HCT116 (cell line): ENCODE measurements at regions not wholly inside any gene's neighbourhood (a gene's known extent, or its start where the extent isn't known, plus 50 kb on each side); places are given as distances from the start of the nearest gene placed in this dataset.

Source experiments
- ATAC-seq: fragments of 200-7000 bp; cut with Tn5 transposase; 2 replicates; pipeline ENCODE4 v1.9.1; 2020; ENCODE audit warnings: mild to moderate bottlenecking, moderate library complexity
- BruUV-seq: library from RNA; stranded (reverse); fragments of 400-500 nt; replicated peaks from 2 replicates; lab custom pipeline; 2021; lab: Mats Ljungman, UMichigan
- CTCF ChIA-PET: fragments of 300-600 bp; sonication (Branson Sonifier 250); formaldehyde crosslinking; loops from one replicate; lab custom pipeline; 2021; ENCODE audit warnings: antibody characterized with exemption; lab: Charles Lee
- POLR2A ChIA-PET: fragments of 300-600, 350-600 bp; sonication (Branson Sonifier 250); formaldehyde crosslinking; loops from one replicate; lab custom pipeline; 2021; ENCODE audit warnings: antibody characterized with exemption; lab: Charles Lee
- RAD21 ChIA-PET, 2 experiments: fragments of 300-600 bp; sonication (Branson Sonifier 250); formaldehyde crosslinking; loops; one replicate each; lab custom pipeline; 2023; ENCODE audit warnings: low total read pairs in 2 of 2; ENCODE audit not compliant: uncharacterized antibody in 2 of 2, unreplicated experiment in 2 of 2, low non-redundant PET in 1 of 2; lab: Charles Lee
- DNase-seq: peaks from one replicate; pipeline ENCODE4 v3.0.0-alpha.2; 2010; ENCODE audit warnings: low read depth, low spot score
- H2AFZ ChIP-seq: fragments of 200-600 bp; shearing (Covaris generic), sonication (generic); 2 replicates; pipeline ENCODE4 v1.6.1; 2017; ENCODE audit warnings: low read depth, mixed run types, mixed read lengths, antibody characterized with exemption, low read length; ENCODE audit not compliant: poor library complexity, severe bottlenecking
- H3K27ac ChIP-seq: 2 replicates; pipeline ENCODE4 v1.5.1; 2012; ENCODE audit warnings: low read depth, low read length
- H3K27me3 ChIP-seq: fragments of 200-600 bp; sonication (generic); 2 replicates; pipeline ENCODE4 v1.6.1; 2016; ENCODE audit warnings: mixed run types, low read length, mixed read lengths; ENCODE audit not compliant: insufficient read depth
- H3K36me3 ChIP-seq, 2 experiments: fragments of 200-500 bp in 1 of 2; fragments of 200-600 bp in 1 of 2; sonication (Bioruptor generic) in 1 of 2; sonication (generic) in 1 of 2; 2 replicates each; pipeline versions ENCODE4 v1.5.1 to v1.6.1; 2014 to 2016; ENCODE audit warnings: low read length in 2 of 2, inconsistent platforms in 1 of 2, mixed read lengths in 1 of 2, mixed run types in 1 of 2; ENCODE audit not compliant: insufficient read depth in 2 of 2, control insufficient read depth in 1 of 2
- H3K4me1 ChIP-seq, 2 experiments: fragments of 200-600 bp in 1 of 2; sonication (generic) in 1 of 2; 2 replicates each; pipeline versions ENCODE4 v1.5.1 to v1.6.1; 2012 to 2017; ENCODE audit warnings: low read length in 2 of 2, inconsistent platforms in 1 of 2, mild to moderate bottlenecking in 1 of 2, mixed read lengths in 1 of 2, mixed run types in 1 of 2, moderate library complexity in 1 of 2; ENCODE audit not compliant: insufficient read depth in 2 of 2, control insufficient read depth in 1 of 2
- H3K4me2 ChIP-seq: fragments of 200-600 bp; sonication (generic); 2 replicates; pipeline ENCODE4 v1.6.1; 2017; ENCODE audit warnings: mixed run types, low read length, mixed read lengths
- H3K4me3 ChIP-seq, 2 experiments: fragments of 200-600 bp in 1 of 2; sonication (generic) in 1 of 2; replicated peaks in 1 of 2; 2 replicates each; pipeline ENCODE4 v1.5.1; 2011 to 2016; ENCODE audit warnings: low read length in 2 of 2, control low read depth in 1 of 2, low read depth in 1 of 2, mild to moderate bottlenecking in 1 of 2, mixed read lengths in 1 of 2, mixed run types in 1 of 2
- H3K79me2 ChIP-seq: fragments of 200-600 bp; sonication (generic); 2 replicates; pipeline ENCODE4 v1.6.1; 2017; ENCODE audit warnings: mild to moderate bottlenecking, mixed run types, low read length, moderate library complexity, mixed read lengths; ENCODE audit not compliant: insufficient read depth
- H3K9ac ChIP-seq: fragments of 200-600 bp; sonication (generic); 2 replicates; pipeline ENCODE4 v1.6.1; 2016; ENCODE audit warnings: low read length, mixed read lengths
- H3K9me2 ChIP-seq: fragments of 200-600 bp; sonication (generic), shearing (Covaris generic); 2 replicates; pipeline ENCODE4 v1.6.1; 2017; ENCODE audit warnings: mixed run types, mild to moderate bottlenecking, moderate library complexity; ENCODE audit not compliant: insufficient read depth
- H3K9me3 ChIP-seq, 2 experiments: fragments of 200-500 bp in 1 of 2; fragments of 200-600 bp in 1 of 2; sonication (Bioruptor generic) in 1 of 2; sonication (generic) in 1 of 2; 2 replicates each; pipeline ENCODE4 v1.6.1; 2014 to 2017; ENCODE audit warnings: low read length in 2 of 2, mixed read lengths in 2 of 2, inconsistent platforms in 1 of 2, low read depth in 1 of 2, mild to moderate bottlenecking in 1 of 2, mixed run types in 1 of 2, moderate library complexity in 1 of 2; ENCODE audit not compliant: control insufficient read depth in 1 of 2, insufficient read depth in 1 of 2
- H4K20me1 ChIP-seq: fragments of 200-600 bp; sonication (generic), shearing (Covaris generic); 2 replicates; pipeline ENCODE4 v1.6.1; 2017; ENCODE audit warnings: mixed run types, mild to moderate bottlenecking, moderate library complexity; ENCODE audit not compliant: insufficient read depth
- ATF3 ChIP-seq: IDR thresholded peaks from 2 replicates; pipeline ENCODE4 v1.6.1; 2012
- CBX3 ChIP-seq: IDR thresholded peaks from 2 replicates; pipeline ENCODE4 v1.6.1; 2012; ENCODE audit warnings: low read depth
- CTCF ChIP-seq, 3 experiments: fragments of 200-600 bp in 1 of 3; sonication (generic) in 1 of 3; IDR thresholded peaks in 2 of 3; conservative IDR thresholded peaks in 1 of 3; 2 replicates each; pipeline ENCODE4 v1.5.1; 2012 to 2017; ENCODE audit warnings: low read depth in 2 of 3, low read length in 2 of 3, antibody characterized with exemption in 1 of 3, borderline replicate concordance in 1 of 3, control low read depth in 1 of 3, mild to moderate bottlenecking in 1 of 3, mixed read lengths in 1 of 3, mixed run types in 1 of 3, moderate library complexity in 1 of 3; ENCODE audit not compliant: insufficient read depth in 1 of 3
- EGR1 ChIP-seq: IDR thresholded peaks from 2 replicates; pipeline ENCODE4 v1.6.1; 2012; ENCODE audit warnings: low read depth
- EZH2phosphoT487 ChIP-seq: fragments of 200-600 bp; IDR thresholded peaks from 2 replicates; pipeline ENCODE4 v1.6.1; 2018; ENCODE audit warnings: antibody characterized with exemption, borderline replicate concordance
- FOSL1 ChIP-seq: IDR thresholded peaks from 2 replicates; pipeline ENCODE4 v1.6.1; 2012; ENCODE audit warnings: low read depth
- JUND ChIP-seq: IDR thresholded peaks from 2 replicates; pipeline ENCODE4 v1.6.1; 2012
- POLR2AphosphoS5 ChIP-seq: IDR thresholded peaks from 2 replicates; pipeline ENCODE4 v1.6.1; 2011; ENCODE audit warnings: mild to moderate bottlenecking, low read depth, low read length, moderate library complexity
- TCF7L2 ChIP-seq: IDR thresholded peaks from 2 replicates; pipeline ENCODE4 v1.7.0; 2011; ENCODE audit warnings: borderline replicate concordance, inconsistent platforms; ENCODE audit not compliant: insufficient read depth, insufficient read length; ENCODE audit errors: extremely low read depth
- YY1 ChIP-seq: IDR thresholded peaks from 2 replicates; pipeline ENCODE4 v1.6.1; 2011; ENCODE audit warnings: low read length, low read depth, moderate library complexity, mild to moderate bottlenecking; ENCODE audit not compliant: insufficient replicate concordance; ENCODE audit errors: extremely low read depth
- ZBTB33 ChIP-seq: IDR thresholded peaks from 2 replicates; pipeline ENCODE4 v1.6.1; 2011; ENCODE audit warnings: mild to moderate bottlenecking, low read length, moderate library complexity; ENCODE audit not compliant: insufficient replicate concordance; ENCODE audit errors: extremely low read depth
- ZFX ChIP-seq: fragments of 450-650 bp; IDR thresholded peaks from 2 replicates; pipeline ENCODE4 v1.6.1; 2017
- intact Hi-C: fragments of 100-400 bp; cut with micrococcal nuclease; formaldehyde crosslinking; loops from 2 replicates; pipeline ENCODE4 v1.10.0; 2022

GRCh38 chr21:24583473-24583872, 1023.8 kb downstream of the MRPL39 start (continued):
- no peak for TF ChIP-seq CTCF (IDR thresholded peaks at IDR 0.05 in 2 of 3, conservative IDR thresholded peaks at IDR 0.05 in 1 of 3; ENCODE audit: borderline replicate concordance in 1 of 3, insufficient read depth in 1 of 3, low read depth in 2 of 3, low read length in 2 of 3)
- no peak for TF ChIP-seq JUND
- no peak for TF ChIP-seq ATF3
- TF ChIP-seq CBX3 = no peak
- no peak for TF ChIP-seq POLR2AphosphoS5
- TF ChIP-seq EGR1 = no peak
- no peak for TF ChIP-seq YY1

- POLR2A ChIA-PET = no interaction called here
- H3K79me2 ChIP-seq = no peaks in the 10 kb centered on the region
- no peak overlapping the region for H3K27ac ChIP-seq
- no peak for TF ChIP-seq JUND
- TF ChIP-seq ZFX = no peak
- TF ChIP-seq TCF7L2 = no peak
- TF ChIP-seq FOSL1 = no peak
- TF ChIP-seq ZBTB33 = no peak
- TF ChIP-seq EZH2phosphoT487 = no peak
- no peak overlapping the region for H3K4me2 ChIP-seq
- RAD21 ChIA-PET = no interaction called here
- H3K4me3 ChIP-seq = no peak overlapping the region
- H3K9me3 ChIP-seq = peaks cover 16 to 21% of the 10 kb centered on the region in 2 experiments; a peak in 3 of 4 replicates
- no peaks in the 10 kb centered on the region for H4K20me1 ChIP-seq
- DNase-seq (no peak), ATAC-seq (no peak)
- no peaks in the 10 kb centered on the region for H3K9me2 ChIP-seq
- no peaks in the 10 kb centered on the region for H3K27me3 ChIP-seq
- H3K36me3 ChIP-seq = no peaks in the 10 kb centered on the region
- intact Hi-C loops = no loop called here
- H3K4me1 ChIP-seq = no peaks in the 10 kb centered on the region
- no peak overlapping the region for H2AFZ ChIP-seq
- CTCF ChIA-PET = no interaction called here
- no TSS peak for BruUV-seq
- H3K9ac ChIP-seq = no peak overlapping the region
These were observed 1030.0 kb downstream of the MRPL39 start for GRCh38 chr21:24577301-24577700.
